ENCODE measurements at regions not wholly inside any gene's neighbourhood (a gene's known extent, or its start where the extent isn't known, plus 50 kb on each side); places are given as distances from the start of the nearest gene placed in this dataset.

GRCh38 chr11:95363708-95364107 lies 132.7 kb upstream of the SESN3 start:
- DNase-seq (ENCODE audit: low read depth) = no peak
- in situ Hi-C loops (cut with HindIII; ENCODE audit: low pct_unique_long_range_greater_than_20kb, low sequenced_read_pairs) = no loop called here

GRCh38 chr11:95363164-95363563 lies 132.2 kb upstream of the SESN3 start:
- no peak for DNase-seq (ENCODE audit: low read depth)

GRCh38 chr11:95361180-95361579 lies 130.2 kb upstream of the SESN3 start:
- in situ Hi-C loops (cut with HindIII; ENCODE audit: low pct_unique_long_range_greater_than_20kb, low sequenced_read_pairs) = no loop called here
- DNase-seq (ENCODE audit: low read depth) = no peak

More at GRCh38 chr11:95363164-95363563, 132.2 kb upstream of the SESN3 start:
- in situ Hi-C loops (cut with HindIII; ENCODE audit: low pct_unique_long_range_greater_than_20kb, low sequenced_read_pairs) = no loop called here

GRCh38 chr11:95360377-95361075 lies 129.5 kb upstream of the SESN3 start:
- in situ Hi-C loops (cut with HindIII; ENCODE audit: low pct_unique_long_range_greater_than_20kb, low sequenced_read_pairs) = no loop called here
- no peak for DNase-seq (ENCODE audit: low read depth)

GRCh38 chr11:95359756-95360155 lies 128.8 kb upstream of the SESN3 start:
- in situ Hi-C loops (cut with HindIII; ENCODE audit: low pct_unique_long_range_greater_than_20kb, low sequenced_read_pairs) = no loop called here

GRCh38 chr11:95359341-95359663 lies 128.3 kb upstream of the SESN3 start:
- in situ Hi-C loops (cut with HindIII; ENCODE audit: low pct_unique_long_range_greater_than_20kb, low sequenced_read_pairs) = no loop called here
- no peak for DNase-seq (ENCODE audit: low read depth)

More at GRCh38 chr11:95359756-95360155, 128.8 kb upstream of the SESN3 start:
- DNase-seq (ENCODE audit: low read depth) = no peak

- no peak for DNase-seq (ENCODE audit: low read depth)
- in situ Hi-C loops (cut with HindIII; ENCODE audit: low pct_unique_long_range_greater_than_20kb, low sequenced_read_pairs) = no loop called here
Observed at GRCh38 chr11:95358511-95359340, 127.7 kb upstream of the SESN3 start.

GRCh38 chr11:95354304-95354703 lies 123.3 kb upstream of the SESN3 start:
- DNase-seq (ENCODE audit: low read depth) = no peak
- in situ Hi-C loops (cut with HindIII; ENCODE audit: low pct_unique_long_range_greater_than_20kb, low sequenced_read_pairs) = no loop called here

GRCh38 chr11:95353706-95354105 lies 122.7 kb upstream of the SESN3 start:
- in situ Hi-C loops (cut with HindIII; ENCODE audit: low pct_unique_long_range_greater_than_20kb, low sequenced_read_pairs) = no loop called here
- no peak for DNase-seq (ENCODE audit: low read depth)

- DNase-seq (ENCODE audit: low read depth) = no peak
- in situ Hi-C loops (cut with HindIII; ENCODE audit: low pct_unique_long_range_greater_than_20kb, low sequenced_read_pairs) = no loop called here
Observed at GRCh38 chr11:95352733-95353346, 121.8 kb upstream of the SESN3 start.

GRCh38 chr11:95349345-95349942 lies 118.4 kb upstream of the SESN3 start:
- no peak for DNase-seq (ENCODE audit: low read depth)
- in situ Hi-C loops (cut with HindIII; ENCODE audit: low pct_unique_long_range_greater_than_20kb, low sequenced_read_pairs) = no loop called here

GRCh38 chr11:95346265-95346664 lies 115.3 kb upstream of the SESN3 start:
- in situ Hi-C loops (cut with HindIII; ENCODE audit: low pct_unique_long_range_greater_than_20kb, low sequenced_read_pairs) = no loop called here
- no peak for DNase-seq (ENCODE audit: low read depth)

GRCh38 chr11:95345651-95346050 lies 114.6 kb upstream of the SESN3 start:
- in situ Hi-C loops (cut with HindIII; ENCODE audit: low pct_unique_long_range_greater_than_20kb, low sequenced_read_pairs) = no loop called here
- DNase-seq (ENCODE audit: low read depth) = no peak

- in situ Hi-C loops (cut with HindIII; ENCODE audit: low pct_unique_long_range_greater_than_20kb, low sequenced_read_pairs) = no loop called here
- no peak for DNase-seq (ENCODE audit: low read depth)
Observed at GRCh38 chr11:95344932-95345642, 114.1 kb upstream of the SESN3 start.

GRCh38 chr11:95341221-95341620 lies 110.2 kb upstream of the SESN3 start:
- in situ Hi-C loops (cut with HindIII; ENCODE audit: low pct_unique_long_range_greater_than_20kb, low sequenced_read_pairs) = no loop called here
- DNase-seq (ENCODE audit: low read depth) = no peak

- no peak for DNase-seq (ENCODE audit: low read depth)
- in situ Hi-C loops (cut with HindIII; ENCODE audit: low pct_unique_long_range_greater_than_20kb, low sequenced_read_pairs) = no loop called here
Observed at GRCh38 chr11:95339086-95339901, 108.3 kb upstream of the SESN3 start.

- in situ Hi-C loops (cut with HindIII; ENCODE audit: low pct_unique_long_range_greater_than_20kb, low sequenced_read_pairs) = no loop called here
- no peak for DNase-seq (ENCODE audit: low read depth)
Observed at GRCh38 chr11:95338430-95338991, 107.5 kb upstream of the SESN3 start.

All from Caki2 (cell line).